ENCODE measurements at regions not wholly inside any gene's neighbourhood (a gene's known extent, or its start where the extent isn't known, plus 50 kb on each side); places are given as distances from the start of the nearest gene placed in this dataset.

- no peak for DNase-seq
- Mint-ChIP-seq H3K36me3 (ENCODE audit: low read depth) (no peaks in the 10 kb centered on the region; the same call in 1 of the 2 replicates), H3K27ac (no peak overlapping the region), H3K4me3 (no peak overlapping the region), H3K4me1 (ENCODE audit: low read depth) (no peaks in the 10 kb centered on the region), H3K27me3 (ENCODE audit: insufficient read depth) (no peaks in the 10 kb centered on the region; the same call in 1 of the 2 replicates), H3K9me3 (peaks cover 21% of the 10 kb centered on the region)
- TF ChIP-seq CTCF (IDR thresholded peaks at IDR 0.05), result no peak
These were observed 219.3 kb downstream of the KCNN2 start for GRCh38 chr5:114581136-114581535.

- TF ChIP-seq CTCF (IDR thresholded peaks at IDR 0.05), result no peak
- Mint-ChIP-seq H3K27ac (no peak overlapping the region), H3K4me1 (ENCODE audit: low read depth) (no peaks in the 10 kb centered on the region), H3K4me3 (no peak overlapping the region), H3K27me3 (ENCODE audit: insufficient read depth) (no peaks in the 10 kb centered on the region; the same call in 1 of the 2 replicates), H3K9me3 (peaks cover 21% of the 10 kb centered on the region), H3K36me3 (ENCODE audit: low read depth) (peaks cover 5% of the 10 kb centered on the region; the same call in 1 of the 2 replicates)
- no peak for DNase-seq
These were observed 204.0 kb downstream of the KCNN2 start for GRCh38 chr5:114565871-114566270.

GRCh38 chr5:114565139-114565538 lies 203.3 kb downstream of the KCNN2 start:
- no peak for TF ChIP-seq CTCF (IDR thresholded peaks at IDR 0.05)
- Mint-ChIP-seq H3K27ac (no peak overlapping the region), H3K4me3 (no peak overlapping the region), H3K4me1 (ENCODE audit: low read depth) (no peaks in the 10 kb centered on the region), H3K27me3 (ENCODE audit: insufficient read depth) (no peaks in the 10 kb centered on the region; the same call in 1 of the 2 replicates), H3K9me3 (peaks cover 21% of the 10 kb centered on the region), H3K36me3 (ENCODE audit: low read depth) (peaks cover 5% of the 10 kb centered on the region; the same call in 1 of the 2 replicates)
- DNase-seq, result no peak

DNA sequence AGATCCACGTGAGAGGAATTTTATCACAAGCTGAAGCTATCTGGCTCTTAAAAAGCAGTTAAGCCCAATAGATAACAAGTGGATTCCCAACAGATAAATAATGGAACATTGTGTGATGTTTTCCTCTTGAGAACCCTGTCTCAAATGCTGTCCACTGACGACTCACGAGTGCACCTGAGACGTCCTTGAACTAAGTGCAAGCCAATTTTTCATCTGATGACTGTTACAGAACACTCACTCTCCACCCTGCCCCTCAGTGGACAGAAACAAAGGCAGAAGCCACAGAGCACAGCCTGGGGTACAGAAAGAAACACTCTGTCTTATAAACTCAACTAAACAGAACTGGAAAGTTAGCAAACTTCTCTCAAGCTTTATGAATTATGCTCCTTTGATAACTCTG lies 199.5 kb downstream of the KCNN2 start:
- DNase-seq, result no peak
- Mint-ChIP-seq H3K27me3 (ENCODE audit: insufficient read depth) (no peaks in the 10 kb centered on the region; the same call in 1 of the 2 replicates), H3K36me3 (ENCODE audit: low read depth) (no peaks in the 10 kb centered on the region), H3K4me1 (ENCODE audit: low read depth) (no peaks in the 10 kb centered on the region), H3K4me3 (no peak overlapping the region), H3K9me3 (peaks cover 17% of the 10 kb centered on the region), H3K27ac (no peak overlapping the region)
- no peak for TF ChIP-seq CTCF (IDR thresholded peaks at IDR 0.05)
